GM23248 (cell line): ENCODE measurements at regions not wholly inside any gene's neighbourhood (a gene's known extent, or its start where the extent isn't known, plus 50 kb on each side); places are given as distances from the start of the nearest gene placed in this dataset.

Experiments
- DNase-seq: peaks from one replicate; pipeline ENCODE4 v3.0.0-alpha.2; 2015
- H2AFZ ChIP-seq: fragments of 200-600 bp; sonication (generic); 2 replicates; pipeline ENCODE4 v1.6.1; 2016; ENCODE audit warnings: antibody characterized with exemption
- H3F3A ChIP-seq: fragments of 200-600 bp; sonication (generic); 2 replicates; pipeline ENCODE4 v1.6.1; 2016; ENCODE audit warnings: mild to moderate bottlenecking, antibody characterized with exemption, mixed run types; ENCODE audit not compliant: insufficient read depth
- H3K27ac ChIP-seq: fragments of 200-600 bp; sonication (generic); 2 replicates; pipeline ENCODE4 v1.5.1; 2016; ENCODE audit warnings: mild to moderate bottlenecking
- H3K27me3 ChIP-seq: fragments of 200-600 bp; sonication (generic); replicated peaks from 2 replicates; pipeline ENCODE4 v1.6.1; 2016; ENCODE audit warnings: mild to moderate bottlenecking; ENCODE audit not compliant: insufficient read depth
- H3K36me3 ChIP-seq: fragments of 200-600 bp; sonication (generic); 2 replicates; pipeline ENCODE4 v1.6.1; 2016; ENCODE audit warnings: low read depth, mild to moderate bottlenecking
- H3K4me1 ChIP-seq: fragments of 200-600 bp; sonication (generic); 2 replicates; pipeline ENCODE4 v1.6.1; 2016; ENCODE audit warnings: mild to moderate bottlenecking; ENCODE audit not compliant: insufficient read depth
- H3K4me2 ChIP-seq: fragments of 200-600 bp; sonication (generic); one replicate; pipeline ENCODE4 v1.6.1; 2016; ENCODE audit warnings: mild to moderate bottlenecking; ENCODE audit not compliant: unreplicated experiment
- H3K4me3 ChIP-seq: fragments of 200-600 bp; sonication (generic); 2 replicates; pipeline ENCODE4 v1.5.1; 2016; ENCODE audit warnings: mild to moderate bottlenecking
- H3K79me2 ChIP-seq: fragments of 200-600 bp; sonication (generic); 2 replicates; pipeline ENCODE4 v1.6.1; 2016; ENCODE audit warnings: mild to moderate bottlenecking; ENCODE audit not compliant: insufficient read depth
- H3K9ac ChIP-seq: fragments of 200-600 bp; sonication (generic); 2 replicates; pipeline ENCODE4 v1.6.1; 2016; ENCODE audit warnings: mild to moderate bottlenecking
- H3K9me2 ChIP-seq: fragments of 200-600 bp; sonication (generic); 2 replicates; pipeline ENCODE4 v1.6.1; 2016; ENCODE audit warnings: mixed run types, mild to moderate bottlenecking, moderate library complexity; ENCODE audit not compliant: insufficient read depth
- H3K9me3 ChIP-seq: fragments of 200-600 bp; sonication (generic); one replicate; pipeline ENCODE4 v1.6.1; 2017; ENCODE audit warnings: low read depth
- H4K20me1 ChIP-seq: fragments of 200-600 bp; sonication (generic); 2 replicates; pipeline ENCODE4 v1.6.0; 2016; ENCODE audit not compliant: insufficient read depth
- EZH2 ChIP-seq: fragments of 200-600 bp; sonication (generic); IDR thresholded peaks from 2 replicates; pipeline ENCODE4 v1.6.1; 2018; ENCODE audit warnings: antibody characterized with exemption, mild to moderate bottlenecking; ENCODE audit not compliant: insufficient read depth, poor library complexity, severe bottlenecking
- EZH2phosphoT487 ChIP-seq: fragments of 200-600 bp; sonication (generic); IDR thresholded peaks from 2 replicates; pipeline ENCODE4 v1.6.1; 2018; ENCODE audit warnings: antibody characterized with exemption, moderate library complexity, mild to moderate bottlenecking, low read depth; ENCODE audit not compliant: insufficient read depth
- WGBS, 2 experiments: methylation state at CpG; one replicate each; pipeline ENCODE4 v1.1.6; 2015 to 2017; ENCODE audit warnings: low lambda C conversion rate in 2 of 2, low coverage in 1 of 2; ENCODE audit errors: missing lambda C conversion rate in 2 of 2; 5-methylcytosine and 5-hydroxymethylcytosine counted together
- in situ Hi-C: fragments of 300-500 bp; cut with MboI; formaldehyde crosslinking; loops from 2 replicates; pipeline ENCODE4 v1.15.0; 2020

DNA sequence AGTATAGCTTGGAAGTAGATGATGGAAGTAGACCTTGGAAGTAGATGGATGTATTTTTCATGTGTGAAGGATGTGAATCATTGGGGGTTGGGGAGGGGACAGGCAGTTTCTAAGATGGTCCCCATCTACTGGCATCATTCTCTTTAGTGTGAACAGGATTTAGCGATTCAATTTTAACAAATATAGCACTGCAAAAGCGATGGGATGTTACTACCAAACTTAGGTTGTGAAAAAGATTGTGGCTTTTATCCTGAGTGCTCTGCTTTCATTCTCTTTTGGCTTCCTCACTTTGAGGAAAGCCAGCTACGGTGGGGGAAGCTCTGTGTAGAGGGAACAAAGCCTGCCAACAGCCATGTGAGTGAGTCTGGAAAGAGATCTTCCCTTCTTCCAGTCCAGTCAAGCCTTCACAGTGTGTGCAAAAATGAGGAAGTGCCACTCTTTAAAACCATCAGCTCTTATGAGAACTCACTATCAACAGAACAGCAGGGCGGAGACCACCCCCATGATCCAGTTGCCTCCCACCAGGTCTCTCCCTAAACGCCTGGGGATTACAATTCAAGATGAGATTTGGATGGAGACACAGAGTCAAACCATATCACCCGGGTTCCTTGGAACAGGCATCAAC is 441.4 kb downstream of the SH3GL2 start:
- no peak overlapping the region for H3K9ac ChIP-seq
- H3K36me3 ChIP-seq, result no peaks in the 10 kb centered on the region
- no peaks in the 10 kb centered on the region for H3F3A ChIP-seq
- 42% methylated on average over 6 of the region's 6 CpGs for WGBS, 2 experiments
- no peak overlapping the region for H3K4me2 ChIP-seq
- H3K4me3 ChIP-seq, result no peak overlapping the region
- TF ChIP-seq EZH2, result no peak
- no peak for TF ChIP-seq EZH2phosphoT487
- no peaks in the 10 kb centered on the region for H4K20me1 ChIP-seq
- no peaks in the 10 kb centered on the region for H3K4me1 ChIP-seq
- no peaks in the 10 kb centered on the region for H3K9me2 ChIP-seq
- H3K9me3 ChIP-seq, result no peaks in the 10 kb centered on the region
- no peaks in the 10 kb centered on the region for H3K79me2 ChIP-seq
- no peak for DNase-seq
- no peak overlapping the region for H3K27ac ChIP-seq
- in situ Hi-C loops, result no loop called here
- no peak overlapping the region for H2AFZ ChIP-seq
- no peaks in the 10 kb centered on the region for H3K27me3 ChIP-seq

DNA sequence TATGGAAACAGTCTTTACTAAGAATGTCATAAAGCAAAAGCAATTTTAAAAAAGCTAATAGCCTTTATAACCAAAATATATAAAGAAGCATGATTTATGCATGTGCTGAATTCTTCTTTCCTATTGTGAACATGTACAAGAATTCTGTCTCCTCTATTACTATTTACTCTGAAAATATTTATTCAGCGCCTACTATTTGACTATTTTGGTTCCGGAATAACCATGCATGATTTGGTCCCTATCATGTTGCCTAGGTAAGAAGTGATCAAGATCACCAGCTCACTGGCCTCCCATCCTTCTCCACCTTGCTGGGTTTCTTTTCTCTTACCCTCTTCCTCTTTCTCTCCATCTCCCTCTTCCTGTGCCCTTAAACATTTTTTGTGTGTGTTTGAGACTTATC is 443.8 kb downstream of the SH3GL2 start:
- no peaks in the 10 kb centered on the region for H4K20me1 ChIP-seq
- H3K4me1 ChIP-seq, result no peaks in the 10 kb centered on the region
- H3K27me3 ChIP-seq, result no peaks in the 10 kb centered on the region
- no peak overlapping the region for H3K27ac ChIP-seq
- no peaks in the 10 kb centered on the region for H3K36me3 ChIP-seq
- H3K9me3 ChIP-seq, result no peaks in the 10 kb centered on the region
- in situ Hi-C loops, result no loop called here
- H2AFZ ChIP-seq, result no peak overlapping the region
- H3K9ac ChIP-seq, result no peak overlapping the region
- WGBS, 2 experiments, result 77 to 85% methylated on average over 2 of the region's 2 CpGs
- no peaks in the 10 kb centered on the region for H3K9me2 ChIP-seq
- no peak for DNase-seq
- H3K79me2 ChIP-seq, result no peaks in the 10 kb centered on the region
- H3F3A ChIP-seq, result no peaks in the 10 kb centered on the region
- no peak overlapping the region for H3K4me2 ChIP-seq
- TF ChIP-seq EZH2, result no peak
- TF ChIP-seq EZH2phosphoT487, result no peak
- H3K4me3 ChIP-seq, result no peak overlapping the region

- Histone ChIP-seq H3K4me3 (no peak overlapping the region), H4K20me1 (no peaks in the 10 kb centered on the region), H3K27ac (no peak overlapping the region), H3K4me1 (no peaks in the 10 kb centered on the region), H3K9me3 (no peaks in the 10 kb centered on the region), H3K27me3 (no peaks in the 10 kb centered on the region), H3K9me2 (no peaks in the 10 kb centered on the region), H3K9ac (no peak overlapping the region), H2AFZ (no peak overlapping the region), H3K36me3 (no peaks in the 10 kb centered on the region), H3K79me2 (no peaks in the 10 kb centered on the region), H3K4me2 (no peak overlapping the region), H3F3A (no peaks in the 10 kb centered on the region)
- TF ChIP-seq EZH2 (no peak), EZH2phosphoT487 (no peak)
- DNase-seq, result no peak
- in situ Hi-C loops, result no loop called here
- 50 to 60% methylated on average over 3 of the region's 3 CpGs for WGBS, 2 experiments
Observed at GRCh38 chr9:18023332-18023731, 444.5 kb downstream of the SH3GL2 start.

DNA sequence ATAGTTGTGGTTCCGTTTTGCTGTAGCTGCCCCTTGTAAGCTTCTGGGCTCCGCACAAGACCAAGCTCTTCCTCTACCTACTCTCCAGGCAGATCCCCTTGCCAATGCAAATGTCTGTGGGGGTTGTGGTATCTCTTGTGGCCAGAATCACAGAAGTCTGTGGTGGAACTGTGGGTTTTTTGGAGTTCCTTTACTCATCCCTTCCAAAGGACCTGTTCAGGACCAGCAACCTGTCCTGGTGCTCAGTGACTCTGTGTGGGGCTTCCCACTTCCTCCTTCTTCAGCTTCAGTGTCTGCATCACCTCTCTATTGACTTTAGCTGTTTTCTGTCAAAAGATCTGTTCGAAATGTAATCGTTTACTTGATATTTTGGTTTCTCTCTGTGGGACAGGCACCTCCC is 441.3 kb upstream of the ADAMTSL1 start:
- H3K9ac ChIP-seq, result no peak overlapping the region
- no peak overlapping the region for H3K4me2 ChIP-seq
- no peaks in the 10 kb centered on the region for H3K9me3 ChIP-seq
- H4K20me1 ChIP-seq, result no peaks in the 10 kb centered on the region
- 37 to 44% methylated on average over 4 of the region's 4 CpGs for WGBS, 2 experiments
- H3K27me3 ChIP-seq, result no peaks in the 10 kb centered on the region
- H3K79me2 ChIP-seq, result no peaks in the 10 kb centered on the region
- H3F3A ChIP-seq, result no peaks in the 10 kb centered on the region
- no peak for DNase-seq
- H3K4me1 ChIP-seq, result no peaks in the 10 kb centered on the region
- no peaks in the 10 kb centered on the region for H3K9me2 ChIP-seq
- in situ Hi-C loops, result no loop called here
- H3K27ac ChIP-seq, result no peak overlapping the region
- TF ChIP-seq EZH2 (no peak), EZH2phosphoT487 (no peak)
- no peak overlapping the region for H3K4me3 ChIP-seq
- H3K36me3 ChIP-seq, result no peaks in the 10 kb centered on the region
- H2AFZ ChIP-seq, result no peak overlapping the region
